ENCODE measurements at regions not wholly inside any gene's neighbourhood (a gene's known extent, or its start where the extent isn't known, plus 50 kb on each side); places are given as distances from the start of the nearest gene placed in this dataset.

GRCh38 chr6:168999392-168999791 is 254.3 kb downstream of the THBS2 start:
- no peaks in the 10 kb centered on the region for H3K9me3 Mint-ChIP-seq
- no peak for DNase-seq
- H3K27me3 ChIP-seq (ENCODE audit: control insufficient read depth in 1 of 2, insufficient read depth in 2 of 2, low read length in 2 of 2) = no peaks in the 10 kb centered on the region
- CTCF ChIA-PET = no interaction called here
- no peaks in the 10 kb centered on the region for H3K4me1 ChIP-seq (ENCODE audit: insufficient read depth, low read length)
- no peak overlapping the region for H3K27ac ChIP-seq (ENCODE audit: low read depth in 1 of 2, low read length in 2 of 2)
- POLR2A ChIA-PET = no interaction called here
- peaks cover 0 to 3% of the 10 kb centered on the region in 2 experiments for H3K9me3 ChIP-seq (ENCODE audit: control insufficient read depth in 1 of 2, insufficient read depth in 1 of 2, low read length in 2 of 2)
- no peaks in the 10 kb centered on the region for H3K36me3 ChIP-seq (ENCODE audit: insufficient read depth, low read length)
- intact Hi-C loops (cut with DNase I, micrococcal nuclease) = no loop called here
- H3K36me3 Mint-ChIP-seq (ENCODE audit: low read depth) = no peaks in the 10 kb centered on the region
- H3K27ac Mint-ChIP-seq = no peak overlapping the region
- H3K4me1 Mint-ChIP-seq (ENCODE audit: low read depth) = no peaks in the 10 kb centered on the region
- peaks cover 4% of the 10 kb centered on the region for H3K27me3 Mint-ChIP-seq
- no peak overlapping the region for H3K4me3 ChIP-seq (ENCODE audit: low read length)
- ATAC-seq (ENCODE audit: poor library complexity) = no peak
- H3K4me3 Mint-ChIP-seq = no peak overlapping the region
- TF ChIP-seq CTCF (IDR thresholded peaks at IDR 0.05) = no peak

GRCh38 chr6:168996356-168996625 is 257.4 kb downstream of the THBS2 start:
- intact Hi-C loops (cut with DNase I, micrococcal nuclease) = no loop called here
- H3K36me3 Mint-ChIP-seq (ENCODE audit: low read depth) = no peaks in the 10 kb centered on the region
- Histone ChIP-seq H3K4me1 (ENCODE audit: insufficient read depth, low read length) (no peaks in the 10 kb centered on the region), H3K27ac (ENCODE audit: low read depth in 1 of 2, low read length in 2 of 2) (no peak overlapping the region), H3K27me3 (ENCODE audit: control insufficient read depth in 1 of 2, insufficient read depth in 2 of 2, low read length in 2 of 2) (no peaks in the 10 kb centered on the region), H3K36me3 (ENCODE audit: insufficient read depth, low read length) (no peaks in the 10 kb centered on the region), H3K4me3 (ENCODE audit: low read length) (no peak overlapping the region), H3K9me3 (ENCODE audit: control insufficient read depth in 1 of 2, insufficient read depth in 1 of 2, low read length in 2 of 2) (peaks cover 0 to 3% of the 10 kb centered on the region in 2 experiments)
- DNase-seq (no peak), ATAC-seq (ENCODE audit: poor library complexity) (no peak)
- no peak overlapping the region for H3K4me3 Mint-ChIP-seq
- no peak for TF ChIP-seq CTCF (IDR thresholded peaks at IDR 0.05)
- no peaks in the 10 kb centered on the region for H3K4me1 Mint-ChIP-seq (ENCODE audit: low read depth)
- no peaks in the 10 kb centered on the region for H3K27me3 Mint-ChIP-seq
- no peak overlapping the region for H3K27ac Mint-ChIP-seq
- ChIA-PET CTCF (no interaction called here), POLR2A (no interaction called here)
- H3K9me3 Mint-ChIP-seq = no peaks in the 10 kb centered on the region

GRCh38 chr6:168995526-168996355 is 257.9 kb downstream of the THBS2 start:
- no peak overlapping the region for H3K27ac Mint-ChIP-seq
- H3K4me1 ChIP-seq (ENCODE audit: insufficient read depth, low read length) = no peaks in the 10 kb centered on the region
- no peaks in the 10 kb centered on the region for H3K9me3 Mint-ChIP-seq
- POLR2A ChIA-PET = no interaction called here
- H3K36me3 Mint-ChIP-seq (ENCODE audit: low read depth) = no peaks in the 10 kb centered on the region
- H3K27ac ChIP-seq (ENCODE audit: low read depth in 1 of 2, low read length in 2 of 2) = no peak overlapping the region
- no peaks in the 10 kb centered on the region for H3K27me3 ChIP-seq (ENCODE audit: control insufficient read depth in 1 of 2, insufficient read depth in 2 of 2, low read length in 2 of 2)
- H3K36me3 ChIP-seq (ENCODE audit: insufficient read depth, low read length) = no peaks in the 10 kb centered on the region
- no peak for DNase-seq
- H3K4me1 Mint-ChIP-seq (ENCODE audit: low read depth) = no peaks in the 10 kb centered on the region
- H3K27me3 Mint-ChIP-seq = no peaks in the 10 kb centered on the region
- CTCF ChIA-PET = no interaction called here
- no peak for ATAC-seq (ENCODE audit: poor library complexity)
- intact Hi-C loops (cut with DNase I, micrococcal nuclease) = no loop called here
- peaks cover 0 to 3% of the 10 kb centered on the region in 2 experiments for H3K9me3 ChIP-seq (ENCODE audit: control insufficient read depth in 1 of 2, insufficient read depth in 1 of 2, low read length in 2 of 2)
- TF ChIP-seq CTCF (IDR thresholded peaks at IDR 0.05) = no peak
- no peak overlapping the region for H3K4me3 ChIP-seq (ENCODE audit: low read length)
- H3K4me3 Mint-ChIP-seq = no peak overlapping the region
